Parathyroid adenoma (tissue), 2 donors: ENCODE measurements at regions not wholly inside any gene's neighbourhood (a gene's known extent, or its start where the extent isn't known, plus 50 kb on each side); places are given as distances from the start of the nearest gene placed in this dataset.
"Not testable (repeated sequence)": the region's sequence is repeated elsewhere in the genome, so short reads cannot be mapped to it uniquely, and the experiment has no call there.

Experiments used
- H2AFZ ChIP-seq: fragments of 300-600 bp; sonication (generic); one replicate; pipeline ENCODE4 v1.7.0; 2017; ENCODE audit warnings: antibody characterized with exemption, mild to moderate bottlenecking
- H3K27ac ChIP-seq: fragments of 300-600 bp; sonication (generic); one replicate; pipeline ENCODE4 v1.7.0; 2017
- H3K27me3 ChIP-seq: fragments of 300-600 bp; sonication (generic); one replicate; pipeline ENCODE4 v1.7.0; 2017; ENCODE audit warnings: low read length; ENCODE audit not compliant: control insufficient read depth, insufficient read depth
- H3K36me3 ChIP-seq: fragments of 300-600 bp; sonication (generic); one replicate; pipeline ENCODE4 v1.7.0; 2017; ENCODE audit warnings: low read length; ENCODE audit not compliant: control insufficient read depth, insufficient read depth
- H3K4me1 ChIP-seq: fragments of 300-600 bp; sonication (generic); one replicate; pipeline ENCODE4 v1.7.0; 2017; ENCODE audit warnings: control low read depth
- H3K4me2 ChIP-seq: fragments of 300-600 bp; sonication (generic); one replicate; pipeline ENCODE4 v1.7.0; 2017; ENCODE audit warnings: low read length
- H3K4me3 ChIP-seq: fragments of 300-600 bp; sonication (generic); one replicate; pipeline ENCODE4 v1.7.0; 2017; ENCODE audit warnings: low read depth, low read length
- H3K79me2 ChIP-seq: fragments of 300-600 bp; sonication (generic); one replicate; pipeline ENCODE4 v1.7.0; 2017; ENCODE audit warnings: control low read depth
- H3K9ac ChIP-seq: fragments of 300-600 bp; sonication (generic); one replicate; pipeline ENCODE4 v1.7.0; 2017; ENCODE audit warnings: mild to moderate bottlenecking
- H3K9me3 ChIP-seq: fragments of 300-600 bp; sonication (generic); one replicate; pipeline ENCODE4 v1.7.0; 2017; ENCODE audit warnings: low read length; ENCODE audit not compliant: control insufficient read depth
- CTCF ChIP-seq: fragments of 300-600 bp; sonication (generic); IDR thresholded peaks from one replicate; pipeline ENCODE4 v1.7.0; 2017; ENCODE audit warnings: antibody characterized with exemption, mild to moderate bottlenecking
- donor health status: primary hyperparathyroidism.

DNA sequence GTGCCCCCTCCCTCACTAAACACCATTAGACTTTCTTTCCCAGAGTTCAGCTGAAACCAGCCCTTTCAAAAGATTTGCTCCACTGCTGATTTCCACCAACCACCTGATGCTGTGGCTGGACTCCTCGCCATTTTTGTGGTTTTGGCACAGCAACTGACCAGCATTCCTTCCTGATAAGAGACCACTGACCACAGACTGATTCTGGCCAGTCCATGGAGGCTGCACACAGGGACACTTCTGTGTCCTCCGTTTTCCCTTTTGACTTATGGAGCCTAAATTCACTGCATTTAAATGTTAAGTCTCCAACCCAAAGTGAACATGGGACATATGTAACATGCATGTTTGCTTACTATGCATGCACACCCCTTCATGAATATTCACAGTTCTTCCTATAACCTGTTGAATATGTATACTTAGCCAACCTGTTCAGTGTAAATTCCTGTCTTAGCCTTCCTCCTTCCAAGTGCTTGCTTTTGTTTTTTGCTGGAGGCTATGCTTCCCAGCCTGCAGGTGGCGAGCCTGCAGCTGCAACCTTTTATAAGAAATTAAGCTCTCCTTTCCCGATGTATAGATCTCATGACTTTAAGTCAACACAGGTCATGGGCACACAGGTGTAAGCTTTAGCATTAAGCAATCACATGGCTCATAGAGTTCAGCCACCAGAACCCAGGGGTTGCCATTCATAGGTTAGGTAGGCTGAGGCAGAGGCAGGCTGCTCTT, 78.7 kb downstream of the ACTL7B start:
- Histone ChIP-seq H3K27me3 (no peaks in the 10 kb centered on the region), H3K4me3 (no peak overlapping the region), H3K9ac (no peak overlapping the region), H3K9me3 (no peaks in the 10 kb centered on the region), H3K4me2 (no peak overlapping the region), H3K36me3 (no peaks in the 10 kb centered on the region), H2AFZ (no peak overlapping the region), H3K4me1 (no peaks in the 10 kb centered on the region), H3K27ac (no peak overlapping the region), H3K79me2 (no peaks in the 10 kb centered on the region)
- TF ChIP-seq CTCF, result no peak

GRCh38 chr9:108775901-108776306, 79.9 kb downstream of the ACTL7B start:
- TF ChIP-seq CTCF, result no peak
- no peaks in the 10 kb centered on the region for H3K27me3 ChIP-seq
- no peak overlapping the region for H3K4me3 ChIP-seq
- H3K9ac ChIP-seq, result no peak overlapping the region
- H3K4me2 ChIP-seq, result no peak overlapping the region
- H3K4me1 ChIP-seq, result no peaks in the 10 kb centered on the region
- H2AFZ ChIP-seq, result no peak overlapping the region
- no peaks in the 10 kb centered on the region for H3K9me3 ChIP-seq
- no peaks in the 10 kb centered on the region for H3K36me3 ChIP-seq
- H3K27ac ChIP-seq, result no peak overlapping the region
- no peaks in the 10 kb centered on the region for H3K79me2 ChIP-seq

- not testable (repeated sequence) for H3K9me3 ChIP-seq
These were observed 81.7 kb downstream of the ACTL7B start for GRCh38 chr9:108774088-108774487.

GRCh38 chr9:108772301-108772894, 83.4 kb downstream of the ACTL7B start:
- Histone ChIP-seq H3K27me3 (no peaks in the 10 kb centered on the region), H3K9me3 (no peaks in the 10 kb centered on the region), H3K27ac (no peak overlapping the region), H3K9ac (no peak overlapping the region), H3K4me2 (no peak overlapping the region), H3K79me2 (no peaks in the 10 kb centered on the region), H3K36me3 (no peaks in the 10 kb centered on the region), H3K4me1 (no peaks in the 10 kb centered on the region), H3K4me3 (no peak overlapping the region), H2AFZ (no peak overlapping the region)
- no peak for TF ChIP-seq CTCF

More at GRCh38 chr9:108774088-108774487, 81.7 kb downstream of the ACTL7B start:
- H3K79me2 ChIP-seq, H3K27me3 ChIP-seq, H3K36me3 ChIP-seq, H3K9ac ChIP-seq, H3K27ac ChIP-seq, H3K4me3 ChIP-seq, H3K4me1 ChIP-seq, H3K4me2 ChIP-seq, H2AFZ ChIP-seq: not testable (repeated sequence)

DNA sequence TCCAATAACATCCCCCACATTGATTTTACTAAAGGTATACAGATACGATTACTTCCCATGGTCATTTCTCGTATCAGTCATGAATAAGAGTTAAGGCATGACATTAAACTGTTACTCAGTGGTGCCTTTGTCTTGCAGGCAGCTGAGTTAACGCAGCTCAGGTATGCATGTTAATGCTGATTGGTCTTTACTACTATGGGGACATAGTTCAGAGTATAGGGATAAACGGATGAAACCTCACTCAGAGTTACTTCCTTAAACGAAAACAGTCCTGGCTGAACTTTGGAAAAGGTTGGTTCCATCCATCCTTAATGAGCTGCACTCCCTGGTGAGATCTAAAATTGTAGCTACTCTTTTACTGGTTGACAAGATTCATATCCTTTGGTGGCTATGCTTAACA, 87.0 kb downstream of the ACTL7B start:
- no peaks in the 10 kb centered on the region for H3K27me3 ChIP-seq
- H2AFZ ChIP-seq, result no peak overlapping the region
- no peak overlapping the region for H3K27ac ChIP-seq
- no peaks in the 10 kb centered on the region for H3K9me3 ChIP-seq
- no peak overlapping the region for H3K4me2 ChIP-seq
- no peak overlapping the region for H3K9ac ChIP-seq
- no peaks in the 10 kb centered on the region for H3K4me1 ChIP-seq
- H3K36me3 ChIP-seq, result no peaks in the 10 kb centered on the region
- H3K79me2 ChIP-seq, result no peaks in the 10 kb centered on the region
- TF ChIP-seq CTCF, result no peak
- H3K4me3 ChIP-seq, result no peak overlapping the region
